SK-N-SH treated with all-trans-retinoic acid at 6 μM for 48 hours (cell line): ENCODE measurements at regions not wholly inside any gene's neighbourhood (a gene's known extent, or its start where the extent isn't known, plus 50 kb on each side); places are given as distances from the start of the nearest gene placed in this dataset.

Experiments used
- ATAC-seq: fragments of 200-7000 bp; cut with Tn5 transposase; 3 replicates; pipeline ENCODE4 v1.9.1; 2020; ENCODE audit warnings: mild to moderate bottlenecking, moderate library complexity
- BACH2 ChIP-seq: fragments of 250-450 bp; sonication (Bioruptor Pico); IDR thresholded peaks from 2 replicates; pipeline ENCODE4 v1.9.0; 2021; ENCODE audit warnings: mild to moderate bottlenecking, borderline replicate concordance
- CREB5 ChIP-seq: fragments of 250-450 bp; sonication (Bioruptor Pico); IDR thresholded peaks from 2 replicates; pipeline ENCODE4 v1.5.1; 2020; ENCODE audit warnings: low read depth, mild to moderate bottlenecking, moderate library complexity
- CSRNP3 ChIP-seq: fragments of 250-450 bp; sonication (Bioruptor Pico); IDR thresholded peaks from 2 replicates; pipeline ENCODE4 v1.5.1; 2021; ENCODE audit warnings: mild to moderate bottlenecking, moderate library complexity
- ESRRG ChIP-seq: fragments of 250-450 bp; sonication (Bioruptor Pico); IDR thresholded peaks from 2 replicates; pipeline ENCODE4 v1.6.1; 2021; ENCODE audit warnings: mild to moderate bottlenecking
- GLIS3 ChIP-seq: fragments of 250-450 bp; sonication (Bioruptor Pico); IDR thresholded peaks from 2 replicates; pipeline ENCODE4 v1.5.0; 2020; ENCODE audit warnings: mild to moderate bottlenecking, moderate library complexity
- ISL1 ChIP-seq: fragments of 250-450 bp; sonication (Bioruptor Pico); IDR thresholded peaks from 2 replicates; pipeline ENCODE4 v2.1.2; 2022; ENCODE audit warnings: mild to moderate bottlenecking, moderate library complexity
- OSR1 ChIP-seq: fragments of 250-450 bp; sonication (Bioruptor Pico); IDR thresholded peaks from 2 replicates; pipeline ENCODE4 v1.8.0; 2022; ENCODE audit warnings: moderate library complexity, mild to moderate bottlenecking, inconsistent platforms
- PATZ1 ChIP-seq: fragments of 250-450 bp; sonication (Bioruptor Pico); IDR thresholded peaks from 2 replicates; pipeline ENCODE4 v1.8.0; 2020; ENCODE audit warnings: mild to moderate bottlenecking, moderate library complexity, borderline replicate concordance
- PPARA ChIP-seq: fragments of 250-450 bp; sonication (Bioruptor Pico); IDR thresholded peaks from 2 replicates; pipeline ENCODE4 v1.5.0; 2020; ENCODE audit warnings: mild to moderate bottlenecking, borderline replicate concordance
- RARB ChIP-seq: fragments of 250-450 bp; sonication (Bioruptor Pico); IDR thresholded peaks from 2 replicates; pipeline ENCODE4 v1.8.0; 2021; ENCODE audit warnings: mild to moderate bottlenecking, moderate library complexity
- SNAI2 ChIP-seq: fragments of 250-450 bp; sonication (Bioruptor Pico); IDR thresholded peaks from 2 replicates; pipeline ENCODE4 v1.5.0; 2020; ENCODE audit warnings: mild to moderate bottlenecking, moderate library complexity
- TCF4 ChIP-seq: fragments of 250-450 bp; sonication (Bioruptor Pico); IDR thresholded peaks from 2 replicates; pipeline ENCODE4 v1.8.0; 2021; ENCODE audit warnings: mild to moderate bottlenecking, moderate library complexity, borderline replicate concordance
- TOX ChIP-seq: fragments of 250-450 bp; sonication (Bioruptor Pico); IDR thresholded peaks from 2 replicates; pipeline ENCODE4 v1.8.0; 2021; ENCODE audit warnings: mild to moderate bottlenecking, moderate library complexity, borderline replicate concordance
- TSHZ2 ChIP-seq: fragments of 250-450 bp; sonication (Bioruptor Pico); IDR thresholded peaks from 2 replicates; pipeline ENCODE4 v1.5.0; 2020; ENCODE audit warnings: mild to moderate bottlenecking, moderate library complexity
- ZC3H10 ChIP-seq: fragments of 250-450 bp; sonication (Bioruptor Pico); IDR thresholded peaks from 2 replicates; pipeline ENCODE4 v1.5.1; 2021; ENCODE audit warnings: mild to moderate bottlenecking, moderate library complexity
- ZFP3 ChIP-seq: fragments of 250-450 bp; sonication (Bioruptor Pico); IDR thresholded peaks from 2 replicates; pipeline ENCODE4 v1.5.0; 2020; ENCODE audit warnings: mild to moderate bottlenecking, moderate library complexity
- ZNF565 ChIP-seq: fragments of 450-650 bp; formaldehyde crosslinking; conservative IDR thresholded peaks from 2 replicates; pipeline ENCODE4 v1.5.0; 2020; ENCODE audit warnings: low read depth, mild to moderate bottlenecking, moderate library complexity
- ZNF70 ChIP-seq: fragments of 450-650 bp; formaldehyde crosslinking; IDR thresholded peaks from 2 replicates; pipeline ENCODE4 v1.5.0; 2020; ENCODE audit warnings: mild to moderate bottlenecking, moderate library complexity
- ZNF8 ChIP-seq: fragments of 450-650 bp; formaldehyde crosslinking; IDR thresholded peaks from 2 replicates; pipeline ENCODE4 v1.5.0; 2020; ENCODE audit warnings: mild to moderate bottlenecking, moderate library complexity

GRCh38 chr7:92988941-92989545, 128.7 kb downstream of the SAMD9 start (continued):
- TF ChIP-seq ZNF70 (CRISPR knock-in tag) (no peak), SNAI2 (no peak), ZFP3 (CRISPR knock-in tag) (no peak)

GRCh38 chr7:92988051-92988450, 129.7 kb downstream of the SAMD9 start:
- peak; percentile 71 for ATAC-seq
- TF ChIP-seq ESRRG (CRISPR knock-in tag) (no peak), CSRNP3 (CRISPR knock-in tag) (no peak), PATZ1 (CRISPR knock-in tag) (no peak), ZNF70 (CRISPR knock-in tag) (no peak), TCF4 (CRISPR knock-in tag) (no peak), ZNF565 (CRISPR knock-in tag) (no peak), SNAI2 (no peak), PPARA (CRISPR knock-in tag) (no peak), ZNF8 (CRISPR knock-in tag) (no peak), RARB (no peak), OSR1 (CRISPR knock-in tag) (no peak), ZFP3 (CRISPR knock-in tag) (no peak)

GRCh38 chr7:92987538-92987937, 130.2 kb downstream of the SAMD9 start:
- ATAC-seq, result no peak
- TF ChIP-seq TOX (no peak), OSR1 (CRISPR knock-in tag) (no peak)

- ATAC-seq, result peak; percentile 40; the same call in 2 of the 3 replicates
- TF ChIP-seq BACH2 (CRISPR knock-in tag), result no peak
- no peak for TF ChIP-seq ZNF8 (CRISPR knock-in tag)
Observed at GRCh38 chr7:92987095-92987494, 130.7 kb downstream of the SAMD9 start.

- no peak for TF ChIP-seq GLIS3 (CRISPR knock-in tag)
- TF ChIP-seq CREB5, result no peak
- TF ChIP-seq TCF4 (CRISPR knock-in tag), result no peak
- no peak for TF ChIP-seq PPARA (CRISPR knock-in tag)
- TF ChIP-seq ESRRG (CRISPR knock-in tag), result no peak
- no peak for TF ChIP-seq TSHZ2 (CRISPR knock-in tag)
- no peak for TF ChIP-seq SNAI2
- ATAC-seq, result no peak
Observed at GRCh38 chr7:92982928-92983327, 134.9 kb downstream of the SAMD9 start.

GRCh38 chr7:92976931-92977330, 140.6 kb upstream of the CDK6 start:
- TF ChIP-seq ZC3H10 (CRISPR knock-in tag), result no peak
- no peak for TF ChIP-seq ESRRG (CRISPR knock-in tag)
- no peak for TF ChIP-seq PATZ1 (CRISPR knock-in tag)
- TF ChIP-seq CREB5, result no peak
- TF ChIP-seq ISL1 (CRISPR knock-in tag), result no peak
- TF ChIP-seq ZFP3 (CRISPR knock-in tag), result no peak
- TF ChIP-seq BACH2 (CRISPR knock-in tag), result no peak
- TF ChIP-seq, all 23 proteins: peak for 0

More at GRCh38 chr7:92976931-92977330, 140.6 kb upstream of the CDK6 start:
- no peak for ATAC-seq
